HCT116 (cell line): ENCODE measurements at regions not wholly inside any gene's neighbourhood (a gene's known extent, or its start where the extent isn't known, plus 50 kb on each side); places are given as distances from the start of the nearest gene placed in this dataset.

ENCODE experiments used
- TF ChIP-seq, protein P1 (sequence below), 3 experiments: fragments of 200-600 bp in 1 of 3; sonication (generic) in 1 of 3; IDR thresholded peaks in 2 of 3; conservative IDR thresholded peaks in 1 of 3; 2 replicates each; pipeline ENCODE4 v1.5.1; 2012 to 2017; ENCODE audit warnings: low read depth in 2 of 3, low read length in 2 of 3, antibody characterized with exemption in 1 of 3, borderline replicate concordance in 1 of 3, control low read depth in 1 of 3, mild to moderate bottlenecking in 1 of 3, mixed read lengths in 1 of 3, mixed run types in 1 of 3, moderate library complexity in 1 of 3; ENCODE audit not compliant: insufficient read depth in 1 of 3
- TF ChIP-seq, protein P2 (sequence below): IDR thresholded peaks from 2 replicates; pipeline ENCODE4 v1.6.1; 2012

DNA sequence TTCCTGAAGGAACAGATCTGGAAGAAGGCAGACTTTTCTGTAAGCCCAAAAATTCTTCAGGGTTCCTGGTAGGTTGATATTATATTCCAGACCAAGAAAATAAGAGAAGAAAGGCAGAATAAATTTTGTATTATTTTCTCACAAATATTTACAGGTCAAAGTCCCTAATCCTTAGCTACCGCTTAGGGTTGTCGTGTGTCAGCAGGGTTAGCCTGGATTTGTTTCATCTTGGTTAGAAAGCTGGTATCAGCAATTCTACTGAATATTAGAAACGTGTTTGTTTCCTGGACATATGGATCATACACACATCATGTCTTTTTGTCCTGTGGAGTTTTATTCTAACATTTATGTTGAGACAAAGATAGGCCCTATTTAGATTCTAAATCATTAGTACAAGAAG lies 232.9 kb upstream of the CXXC4 start:
- TF ChIP-seq, protein P1, sequence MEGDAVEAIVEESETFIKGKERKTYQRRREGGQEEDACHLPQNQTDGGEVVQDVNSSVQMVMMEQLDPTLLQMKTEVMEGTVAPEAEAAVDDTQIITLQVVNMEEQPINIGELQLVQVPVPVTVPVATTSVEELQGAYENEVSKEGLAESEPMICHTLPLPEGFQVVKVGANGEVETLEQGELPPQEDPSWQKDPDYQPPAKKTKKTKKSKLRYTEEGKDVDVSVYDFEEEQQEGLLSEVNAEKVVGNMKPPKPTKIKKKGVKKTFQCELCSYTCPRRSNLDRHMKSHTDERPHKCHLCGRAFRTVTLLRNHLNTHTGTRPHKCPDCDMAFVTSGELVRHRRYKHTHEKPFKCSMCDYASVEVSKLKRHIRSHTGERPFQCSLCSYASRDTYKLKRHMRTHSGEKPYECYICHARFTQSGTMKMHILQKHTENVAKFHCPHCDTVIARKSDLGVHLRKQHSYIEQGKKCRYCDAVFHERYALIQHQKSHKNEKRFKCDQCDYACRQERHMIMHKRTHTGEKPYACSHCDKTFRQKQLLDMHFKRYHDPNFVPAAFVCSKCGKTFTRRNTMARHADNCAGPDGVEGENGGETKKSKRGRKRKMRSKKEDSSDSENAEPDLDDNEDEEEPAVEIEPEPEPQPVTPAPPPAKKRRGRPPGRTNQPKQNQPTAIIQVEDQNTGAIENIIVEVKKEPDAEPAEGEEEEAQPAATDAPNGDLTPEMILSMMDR (IDR thresholded peaks at IDR 0.05 in 2 of 3, conservative IDR thresholded peaks at IDR 0.05 in 1 of 3; ENCODE audit: borderline replicate concordance in 1 of 3, insufficient read depth in 1 of 3, low read depth in 2 of 3, low read length in 2 of 3) = no peak
- TF ChIP-seq, protein P2, sequence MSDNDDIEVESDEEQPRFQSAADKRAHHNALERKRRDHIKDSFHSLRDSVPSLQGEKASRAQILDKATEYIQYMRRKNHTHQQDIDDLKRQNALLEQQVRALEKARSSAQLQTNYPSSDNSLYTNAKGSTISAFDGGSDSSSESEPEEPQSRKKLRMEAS = no peak
